Panc1 (cell line): ENCODE measurements at regions not wholly inside any gene's neighbourhood (a gene's known extent, or its start where the extent isn't known, plus 50 kb on each side); places are given as distances from the start of the nearest gene placed in this dataset.

Experiments used
- CTCF ChIP-seq: fragments of 450-650 bp; IDR thresholded peaks from 2 replicates; pipeline ENCODE4 v1.5.1; 2017; ENCODE audit warnings: mild to moderate bottlenecking
- POLR2AphosphoS5 ChIP-seq: IDR thresholded peaks from 2 replicates; pipeline ENCODE4 v1.6.1; 2012; ENCODE audit warnings: mild to moderate bottlenecking, low read depth, low read length, moderate library complexity
- SIN3A ChIP-seq: IDR thresholded peaks from 2 replicates; pipeline ENCODE4 v1.6.1; 2012; ENCODE audit warnings: low read depth, mild to moderate bottlenecking, low read length, moderate library complexity, borderline replicate concordance; ENCODE audit not compliant: insufficient read depth
- TCF7L2 ChIP-seq: IDR thresholded peaks from 2 replicates; pipeline ENCODE4 v1.6.1; 2011; ENCODE audit warnings: mild to moderate bottlenecking, low read depth, low read length, inconsistent platforms

GRCh38 chr2:239889641-239890121 lies 135.5 kb downstream of the NDUFA10 start:
- TF ChIP-seq CTCF (no peak), POLR2AphosphoS5 (no peak), TCF7L2 (no peak), SIN3A (no peak)
